Endothelial cell of umbilical vein (primary cell): ENCODE measurements at regions not wholly inside any gene's neighbourhood (a gene's known extent, or its start where the extent isn't known, plus 50 kb on each side); places are given as distances from the start of the nearest gene placed in this dataset.

Experiments
- MYC ChIP-seq: IDR thresholded peaks from one replicate; pipeline ENCODE4 v1.6.1; 2011; ENCODE audit warnings: mild to moderate bottlenecking, low read depth, low read length
- POLR2A ChIP-seq: IDR thresholded peaks from 2 replicates; pipeline ENCODE4 v1.6.1; 2012; ENCODE audit warnings: low read depth, mild to moderate bottlenecking, control low read depth, low read length
- POLR2AphosphoS5 ChIP-seq: IDR thresholded peaks from 2 replicates; pipeline ENCODE4 v1.6.1; 2012; ENCODE audit warnings: low read depth, mild to moderate bottlenecking, control low read depth, low read length, moderate library complexity; ENCODE audit not compliant: insufficient read depth
- TF ChIP-seq, protein P1 (sequence below): IDR thresholded peaks from 2 replicates; pipeline ENCODE4 v1.6.1; 2011; ENCODE audit not compliant: insufficient read depth, insufficient read length
- TF ChIP-seq, protein P2 (sequence below), 2 donors: IDR thresholded peaks; 1 replicate in 1 of 2; 2 replicates in 1 of 2; pipeline ENCODE4 v1.5.1; 2011; ENCODE audit warnings: low read length in 2 of 2, mild to moderate bottlenecking in 2 of 2, moderate library complexity in 2 of 2, control low read depth in 1 of 2, inconsistent platforms in 1 of 2, low read depth in 1 of 2; ENCODE audit not compliant: insufficient read depth in 1 of 2; ENCODE audit errors: extremely low read depth in 1 of 2

DNA sequence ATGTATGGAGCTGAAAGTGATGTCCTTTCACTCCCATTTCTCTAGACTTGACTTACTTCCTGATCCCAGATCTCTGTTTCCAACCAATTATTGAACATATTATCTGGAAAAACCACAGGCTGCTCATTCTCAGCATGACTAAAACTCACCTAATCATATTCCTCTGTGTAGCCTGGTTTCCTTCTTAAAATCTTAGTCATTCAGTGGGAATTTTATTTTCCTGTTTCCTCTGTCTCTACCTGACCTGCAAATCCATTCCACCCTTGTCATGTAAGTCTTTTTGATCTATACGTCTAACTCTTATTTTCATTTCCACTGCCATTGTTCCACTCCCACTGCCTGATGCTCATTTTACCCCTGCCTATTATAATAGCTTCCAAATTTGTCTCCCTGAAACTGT, 67.9 kb upstream of the APOBEC4 start:
- TF ChIP-seq, protein P1, sequence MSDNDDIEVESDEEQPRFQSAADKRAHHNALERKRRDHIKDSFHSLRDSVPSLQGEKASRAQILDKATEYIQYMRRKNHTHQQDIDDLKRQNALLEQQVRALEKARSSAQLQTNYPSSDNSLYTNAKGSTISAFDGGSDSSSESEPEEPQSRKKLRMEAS, result no peak
- TF ChIP-seq, protein P2, sequence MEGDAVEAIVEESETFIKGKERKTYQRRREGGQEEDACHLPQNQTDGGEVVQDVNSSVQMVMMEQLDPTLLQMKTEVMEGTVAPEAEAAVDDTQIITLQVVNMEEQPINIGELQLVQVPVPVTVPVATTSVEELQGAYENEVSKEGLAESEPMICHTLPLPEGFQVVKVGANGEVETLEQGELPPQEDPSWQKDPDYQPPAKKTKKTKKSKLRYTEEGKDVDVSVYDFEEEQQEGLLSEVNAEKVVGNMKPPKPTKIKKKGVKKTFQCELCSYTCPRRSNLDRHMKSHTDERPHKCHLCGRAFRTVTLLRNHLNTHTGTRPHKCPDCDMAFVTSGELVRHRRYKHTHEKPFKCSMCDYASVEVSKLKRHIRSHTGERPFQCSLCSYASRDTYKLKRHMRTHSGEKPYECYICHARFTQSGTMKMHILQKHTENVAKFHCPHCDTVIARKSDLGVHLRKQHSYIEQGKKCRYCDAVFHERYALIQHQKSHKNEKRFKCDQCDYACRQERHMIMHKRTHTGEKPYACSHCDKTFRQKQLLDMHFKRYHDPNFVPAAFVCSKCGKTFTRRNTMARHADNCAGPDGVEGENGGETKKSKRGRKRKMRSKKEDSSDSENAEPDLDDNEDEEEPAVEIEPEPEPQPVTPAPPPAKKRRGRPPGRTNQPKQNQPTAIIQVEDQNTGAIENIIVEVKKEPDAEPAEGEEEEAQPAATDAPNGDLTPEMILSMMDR (IDR thresholded peaks at IDR 0.05; ENCODE audit: extremely low read depth in 1 of 2, insufficient read depth in 1 of 2, low read depth in 1 of 2, low read length in 2 of 2), result no peak
- no peak for TF ChIP-seq POLR2A
- TF ChIP-seq MYC, result no peak
- no peak for TF ChIP-seq POLR2AphosphoS5
